ENCODE measurements at regions not wholly inside any gene's neighbourhood (a gene's known extent, or its start where the extent isn't known, plus 50 kb on each side); places are given as distances from the start of the nearest gene placed in this dataset.

DNA sequence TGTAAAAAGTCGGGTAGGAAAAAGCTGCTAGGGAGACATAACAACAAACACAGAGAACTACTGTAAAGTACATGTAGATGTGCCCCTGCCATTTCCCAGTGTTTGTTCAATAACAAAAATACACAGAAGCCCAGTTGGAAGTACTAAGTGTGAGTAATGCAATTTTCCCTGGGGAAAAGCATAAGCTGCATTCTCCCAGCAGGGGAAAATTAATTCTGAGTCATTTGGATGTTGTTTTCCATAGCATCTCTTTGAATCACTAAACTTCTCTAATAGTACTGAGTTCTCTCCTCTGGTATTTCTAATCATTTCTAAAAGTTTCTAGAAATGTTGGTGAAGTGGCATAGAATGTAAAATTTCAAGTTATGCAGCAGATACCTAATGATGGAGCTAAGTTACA is 1114.9 kb downstream of the C4orf33 start:
- TF ChIP-seq POLR2AphosphoS5 (IDR thresholded peaks at IDR 0.05; ENCODE audit: borderline replicate concordance, low read depth, low read length) (no peak), EZH2 (IDR thresholded peaks at IDR 0.05) (no peak), FOXP2 (optimal IDR thresholded peaks at IDR 0.05; ENCODE audit: control extremely low read depth, extremely low read length, insufficient read depth) (no peak)

Data from SK-N-MC (cell line).